Smooth muscle cell (in vitro differentiated cells): ENCODE measurements at regions not wholly inside any gene's neighbourhood (a gene's known extent, or its start where the extent isn't known, plus 50 kb on each side); places are given as distances from the start of the nearest gene placed in this dataset.

ENCODE experiments used
- DNase-seq: peaks from one replicate; lab custom pipeline; 2025; ENCODE audit not compliant: unreplicated experiment; lab: John Stamatoyannopoulos, UW
- H2AFZ ChIP-seq: fragments of 200-600 bp; sonication (generic); 2 replicates; pipeline ENCODE4 v1.6.0; 2016; ENCODE audit warnings: antibody characterized with exemption, low read depth, mild to moderate bottlenecking
- H3F3A ChIP-seq: fragments of 200-600 bp; sonication (generic); 2 replicates; pipeline ENCODE4 v1.6.0; 2017; ENCODE audit warnings: antibody characterized with exemption, low read depth
- H3K27ac ChIP-seq: fragments of 200-600 bp; sonication (generic); 2 replicates; pipeline ENCODE4 v1.5.1; 2016; ENCODE audit warnings: low read depth, mild to moderate bottlenecking
- H3K27me3 ChIP-seq: fragments of 200-600 bp; sonication (generic); 2 replicates; pipeline ENCODE4 v1.6.1; 2016; ENCODE audit warnings: low read depth, mild to moderate bottlenecking
- H3K36me3 ChIP-seq: fragments of 200-600 bp; sonication (generic); 2 replicates; pipeline ENCODE4 v1.5.1; 2016; ENCODE audit warnings: low read depth
- H3K4me1 ChIP-seq: fragments of 200-600 bp; sonication (generic); 2 replicates; pipeline ENCODE4 v1.5.1; 2016; ENCODE audit warnings: low read depth
- H3K4me2 ChIP-seq: fragments of 200-600 bp; sonication (generic); 2 replicates; pipeline ENCODE4 v1.6.0; 2016; ENCODE audit warnings: mild to moderate bottlenecking
- H3K4me3 ChIP-seq: fragments of 200-600 bp; sonication (generic); 2 replicates; pipeline ENCODE4 v1.5.1; 2016; ENCODE audit warnings: mild to moderate bottlenecking
- H3K79me2 ChIP-seq: fragments of 200-600 bp; sonication (generic); 2 replicates; pipeline ENCODE4 v1.6.0; 2016; ENCODE audit warnings: low read depth, mild to moderate bottlenecking
- H3K9ac ChIP-seq: fragments of 200-600 bp; sonication (generic); 2 replicates; pipeline ENCODE4 v1.6.0; 2016; ENCODE audit warnings: low read depth
- H3K9me3 ChIP-seq: fragments of 200-600 bp; sonication (generic); replicated peaks from 2 replicates; pipeline ENCODE4 v1.5.1; 2016; ENCODE audit warnings: low read depth
- H4K20me1 ChIP-seq: fragments of 200-600 bp; sonication (generic); 2 replicates; pipeline ENCODE4 v1.6.0; 2016; ENCODE audit warnings: low read depth
- CTCF ChIP-seq: fragments of 200-600 bp; sonication (generic); IDR thresholded peaks from 2 replicates; pipeline ENCODE4 v1.5.1; 2017; ENCODE audit warnings: borderline replicate concordance, mild to moderate bottlenecking, antibody characterized with exemption; ENCODE audit not compliant: insufficient read depth, poor library complexity, severe bottlenecking
- WGBS: methylation state at CpG from one replicate; pipeline ENCODE4 v1.1.7; 2016; ENCODE audit warnings: low lambda C conversion rate; 5-methylcytosine and 5-hydroxymethylcytosine counted together

GRCh38 chr5:82905986-82906385 lies 171.2 kb downstream of the TMEM167A start:
- 88% methylated on average over 2 of the region's 2 CpGs for WGBS

DNA sequence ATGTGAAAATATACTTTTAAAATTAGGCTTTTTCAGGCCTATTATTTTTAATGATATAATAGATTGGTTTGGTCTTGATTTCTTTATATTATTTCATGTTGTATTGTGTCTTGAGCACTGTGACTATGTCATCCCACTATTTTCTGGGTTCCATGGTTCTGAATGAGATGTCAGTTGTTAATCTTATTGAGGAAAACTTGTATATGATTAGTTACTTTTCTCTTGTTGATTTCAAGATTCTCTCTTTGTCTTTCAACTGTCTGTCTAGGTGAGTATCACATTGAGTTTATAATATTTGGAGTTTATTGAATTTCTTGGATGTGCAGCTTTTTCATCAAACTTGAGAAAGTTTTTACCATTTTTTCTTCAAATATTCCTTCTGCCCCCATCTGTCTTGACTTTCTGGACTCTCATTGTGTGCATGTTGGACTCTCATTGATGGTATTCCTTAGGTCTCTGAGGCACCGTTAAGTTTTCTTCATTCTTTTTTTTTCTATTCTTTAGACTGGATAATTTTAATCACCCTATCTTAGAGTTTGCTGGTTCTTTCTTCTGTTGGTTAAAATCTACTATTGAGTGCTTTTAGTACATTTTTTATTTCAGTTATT lies 175.8 kb downstream of the TMEM167A start:
- no peaks in the 10 kb centered on the region for H4K20me1 ChIP-seq
- no peak for TF ChIP-seq CTCF
- H3K36me3 ChIP-seq: peaks cover 5% of the 10 kb centered on the region
- no peak overlapping the region for H3K27ac ChIP-seq
- no peak overlapping the region for H3K4me2 ChIP-seq
- no peaks in the 10 kb centered on the region for H3K4me1 ChIP-seq
- peaks cover 11% of the 10 kb centered on the region for H3K9me3 ChIP-seq
- no peaks in the 10 kb centered on the region for H3K79me2 ChIP-seq
- no peak overlapping the region for H3K4me3 ChIP-seq
- 97% methylated on average over 1 of the region's 1 CpG for WGBS
- no peaks in the 10 kb centered on the region for H3K27me3 ChIP-seq
- DNase-seq: no peak
- H2AFZ ChIP-seq: no peak overlapping the region
- no peaks in the 10 kb centered on the region for H3F3A ChIP-seq
- H3K9ac ChIP-seq: no peak overlapping the region

More at GRCh38 chr5:82905986-82906385, 171.2 kb downstream of the TMEM167A start:
- no peak for DNase-seq
- Histone ChIP-seq H3F3A (no peaks in the 10 kb centered on the region), H4K20me1 (no peaks in the 10 kb centered on the region), H3K9ac (no peak overlapping the region), H3K4me2 (no peak overlapping the region), H3K36me3 (no peaks in the 10 kb centered on the region), H2AFZ (no peak overlapping the region), H3K4me3 (no peak overlapping the region), H3K27me3 (no peaks in the 10 kb centered on the region), H3K79me2 (no peaks in the 10 kb centered on the region), H3K4me1 (no peaks in the 10 kb centered on the region), H3K9me3 (peaks cover 6% of the 10 kb centered on the region), H3K27ac (no peak overlapping the region)
- no peak for TF ChIP-seq CTCF

- Histone ChIP-seq H3K4me1 (no peaks in the 10 kb centered on the region), H3K9me3 (no peaks in the 10 kb centered on the region), H3K79me2 (no peaks in the 10 kb centered on the region), H3K36me3 (no peaks in the 10 kb centered on the region), H2AFZ (peak overlapping the region; percentile 64), H3K4me3 (no peak overlapping the region), H3K4me2 (peak overlapping the region; percentile 67), H3K27me3 (no peaks in the 10 kb centered on the region), H3F3A (peaks cover 5% of the 10 kb centered on the region), H4K20me1 (no peaks in the 10 kb centered on the region), H3K27ac (peak overlapping the region; percentile 23), H3K9ac (no peak overlapping the region)
- no peak for TF ChIP-seq CTCF
- no peak for DNase-seq
- WGBS: 10% methylated on average over 3 of the region's 3 CpGs
Observed at GRCh38 chr5:82894716-82895115, 182.5 kb downstream of the TMEM167A start.

GRCh38 chr5:82889088-82889487 lies 188.1 kb downstream of the TMEM167A start:
- no peak for DNase-seq
- Histone ChIP-seq H4K20me1 (no peaks in the 10 kb centered on the region), H3F3A (no peaks in the 10 kb centered on the region), H3K4me3 (no peak overlapping the region), H3K79me2 (no peaks in the 10 kb centered on the region), H3K36me3 (no peaks in the 10 kb centered on the region), H2AFZ (no peak overlapping the region), H3K27ac (no peak overlapping the region), H3K4me2 (no peak overlapping the region), H3K9me3 (no peaks in the 10 kb centered on the region), H3K4me1 (peaks cover 9% of the 10 kb centered on the region), H3K9ac (no peak overlapping the region), H3K27me3 (no peaks in the 10 kb centered on the region)
- 90% methylated on average over 1 of the region's 1 CpG for WGBS
- TF ChIP-seq CTCF: no peak
